ENCODE measurements at regions not wholly inside any gene's neighbourhood (a gene's known extent, or its start where the extent isn't known, plus 50 kb on each side); places are given as distances from the start of the nearest gene placed in this dataset.

DNA sequence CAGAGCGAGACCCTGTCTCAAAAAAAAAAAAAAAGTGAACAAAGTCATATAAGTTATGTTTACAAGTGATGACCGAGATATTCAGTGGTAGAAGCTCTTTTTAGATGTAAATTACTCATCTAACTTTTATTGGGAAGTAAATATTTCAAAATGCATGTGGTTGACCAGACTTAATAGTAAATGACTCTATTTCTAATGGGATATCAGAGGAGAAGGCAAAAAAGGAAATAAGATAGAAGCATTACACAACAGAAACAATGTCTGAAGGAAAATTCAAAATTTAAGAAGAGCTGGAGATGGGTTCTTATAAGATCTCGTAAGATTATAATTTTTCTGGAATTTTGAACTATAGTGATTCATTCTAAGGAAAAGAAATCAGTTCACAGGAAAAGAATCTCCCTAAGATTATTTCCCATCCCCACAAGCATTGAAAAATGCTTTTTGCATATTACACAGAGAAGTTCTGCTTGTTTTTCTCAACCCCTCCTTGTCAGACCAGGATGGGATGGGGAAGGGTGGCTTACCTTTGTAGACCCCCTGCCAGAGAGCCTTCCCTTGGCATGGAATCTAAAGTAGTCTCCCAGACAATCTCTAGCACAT is 63.1 kb upstream of the STK38L start:
- no peak for DNase-seq

DNA sequence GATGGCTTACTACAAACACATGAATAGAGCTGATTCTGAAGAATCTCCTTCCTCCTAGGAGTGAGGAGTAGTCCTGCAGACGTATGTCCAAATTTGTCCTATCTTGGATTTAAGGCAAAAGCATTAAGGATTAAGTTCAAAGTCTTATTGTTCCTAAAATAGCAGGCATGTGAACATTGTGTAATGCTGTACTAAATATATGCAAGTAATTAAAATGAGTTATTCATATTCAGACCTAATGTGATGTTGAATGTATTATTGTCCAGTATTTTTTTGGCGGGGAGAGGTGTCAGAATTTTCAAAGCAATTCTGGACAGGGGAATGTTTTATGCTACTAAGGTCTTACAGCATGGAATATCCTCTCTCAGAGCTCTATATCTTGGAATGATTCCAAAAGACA is 60.7 kb upstream of the STK38L start:
- no peak for DNase-seq

DNA sequence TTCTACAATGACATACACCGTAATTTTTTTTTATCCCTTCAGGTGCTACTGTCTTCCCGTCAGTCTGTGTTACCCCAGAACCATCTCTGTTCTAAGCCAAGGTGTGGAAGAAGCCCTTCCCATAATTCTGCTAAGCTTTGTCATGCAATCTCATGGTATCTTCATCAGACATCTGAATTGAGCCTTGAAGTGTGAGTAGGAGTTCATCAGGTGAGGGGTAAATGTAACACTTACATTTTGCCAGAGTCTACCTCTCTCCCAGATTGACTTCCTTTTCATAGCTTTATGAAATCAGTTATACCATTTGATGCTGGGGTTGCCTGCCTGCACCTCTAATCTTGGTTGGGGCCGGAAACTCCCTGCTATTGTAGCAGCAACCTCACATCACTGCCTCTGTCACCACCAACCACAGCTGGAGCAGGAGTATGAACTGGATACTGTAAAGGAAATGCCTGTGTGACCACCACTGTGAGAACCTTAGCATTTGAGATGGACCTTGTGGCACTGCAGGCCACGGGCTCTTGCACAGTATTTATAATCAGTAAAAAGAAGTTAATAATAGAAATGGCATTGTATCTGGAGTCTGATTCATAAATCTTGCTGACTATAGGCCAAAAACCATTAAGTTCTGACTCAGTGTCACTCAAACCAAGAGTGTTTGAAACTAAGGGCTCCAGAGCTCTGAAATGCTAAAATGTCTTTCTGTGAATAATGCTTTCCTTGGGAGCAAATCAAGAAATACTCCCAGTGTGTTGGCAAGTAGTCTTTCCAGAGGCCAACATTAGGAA is 58.7 kb upstream of the STK38L start:
- DNase-seq = no peak

DNA sequence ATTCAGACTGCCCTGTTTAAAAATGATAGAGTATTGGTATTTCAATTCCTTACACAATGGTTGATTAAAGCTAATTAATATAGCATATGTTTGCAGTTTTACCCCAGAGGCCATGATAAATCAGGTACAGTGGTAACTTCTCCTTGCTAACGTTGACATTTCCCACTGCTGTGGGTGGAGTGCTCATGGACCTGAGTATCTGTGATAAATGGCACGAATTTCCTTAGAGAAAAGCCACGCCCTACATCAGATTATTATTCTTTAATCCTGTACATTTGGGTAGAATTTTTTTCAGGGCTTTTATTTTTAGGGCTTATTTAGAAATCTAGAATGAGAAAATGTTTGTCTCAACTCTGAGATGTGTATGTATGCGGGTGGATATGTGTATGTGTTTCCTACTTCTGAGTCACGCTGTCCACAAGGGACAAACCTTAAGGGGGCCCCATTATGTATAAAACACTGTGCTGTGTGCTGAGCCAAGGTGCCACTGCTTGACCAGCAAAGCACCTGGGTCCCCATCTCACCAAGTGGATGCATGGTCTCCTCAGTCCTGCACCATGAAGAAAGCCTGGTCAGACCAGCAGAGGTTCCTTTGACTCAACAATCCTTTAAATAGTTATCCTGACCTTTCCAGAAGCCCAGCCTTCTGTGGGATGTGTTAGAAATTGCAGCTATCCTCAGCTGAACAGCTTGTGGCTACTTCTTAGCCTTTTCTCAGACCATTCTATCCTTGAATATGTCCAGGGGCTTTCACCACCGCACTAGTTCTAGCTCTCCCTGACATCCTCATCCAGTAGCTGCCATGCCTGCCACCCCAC is 57.9 kb upstream of the STK38L start:
- DNase-seq = no peak

DNA sequence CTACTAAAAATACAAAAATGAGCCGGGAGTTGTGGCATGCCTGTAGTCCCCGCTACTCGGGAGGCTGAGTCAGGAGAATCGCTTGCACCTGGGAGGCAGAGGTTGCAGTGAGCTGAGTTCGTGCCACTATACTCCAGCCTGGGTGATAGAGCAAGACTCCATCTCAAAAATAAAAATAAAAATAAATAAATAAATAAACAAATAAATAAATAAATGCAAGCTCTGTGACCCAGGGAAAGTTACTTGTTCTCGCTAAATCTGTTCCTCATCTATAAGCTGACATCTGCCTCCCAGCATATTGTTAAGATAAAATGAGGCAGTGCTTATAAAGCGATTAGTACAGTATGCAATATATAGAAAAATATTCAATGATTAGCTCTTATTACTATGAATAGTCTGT is 56.4 kb upstream of the STK38L start:
- no peak for DNase-seq

DNA sequence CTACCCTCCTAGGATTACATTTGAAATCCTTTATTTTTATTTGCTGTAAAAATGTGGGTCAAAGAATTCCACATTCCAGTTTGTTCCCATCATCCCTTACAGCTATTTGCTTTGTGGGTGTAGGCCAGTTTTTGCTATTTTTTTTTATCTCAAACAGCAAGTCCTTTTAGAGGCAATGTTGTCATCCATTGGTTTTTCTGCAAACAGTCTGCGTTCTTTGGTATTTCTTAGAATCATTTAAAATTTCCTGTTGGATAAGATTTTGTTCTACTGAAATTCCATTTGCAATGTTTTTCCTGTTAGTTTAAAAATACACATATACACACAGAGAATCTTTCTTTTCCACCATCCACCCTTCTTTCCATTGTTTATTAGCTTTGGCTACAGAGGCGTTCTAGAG is 53.3 kb upstream of the STK38L start:
- no peak for DNase-seq

DNA sequence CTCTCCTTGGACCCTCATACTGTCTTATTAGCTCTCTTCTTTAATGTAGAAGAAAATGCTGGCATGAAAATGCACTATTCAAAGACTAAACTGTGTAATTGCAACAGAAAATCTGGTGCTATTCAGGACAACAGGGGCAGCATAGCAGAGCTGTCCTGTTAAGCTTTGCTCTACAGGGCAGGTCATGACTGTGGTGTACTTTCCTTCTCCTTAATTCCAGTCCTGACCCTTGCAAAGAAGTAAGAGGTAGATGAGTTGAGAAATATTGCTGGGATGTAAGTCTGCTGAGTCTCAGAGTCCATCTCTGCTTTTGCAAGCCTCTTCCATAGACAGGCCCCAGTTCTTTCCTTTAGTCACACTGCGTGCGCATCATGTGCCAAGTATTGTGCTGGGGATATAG is 52.6 kb upstream of the STK38L start:
- no peak for DNase-seq

DNA sequence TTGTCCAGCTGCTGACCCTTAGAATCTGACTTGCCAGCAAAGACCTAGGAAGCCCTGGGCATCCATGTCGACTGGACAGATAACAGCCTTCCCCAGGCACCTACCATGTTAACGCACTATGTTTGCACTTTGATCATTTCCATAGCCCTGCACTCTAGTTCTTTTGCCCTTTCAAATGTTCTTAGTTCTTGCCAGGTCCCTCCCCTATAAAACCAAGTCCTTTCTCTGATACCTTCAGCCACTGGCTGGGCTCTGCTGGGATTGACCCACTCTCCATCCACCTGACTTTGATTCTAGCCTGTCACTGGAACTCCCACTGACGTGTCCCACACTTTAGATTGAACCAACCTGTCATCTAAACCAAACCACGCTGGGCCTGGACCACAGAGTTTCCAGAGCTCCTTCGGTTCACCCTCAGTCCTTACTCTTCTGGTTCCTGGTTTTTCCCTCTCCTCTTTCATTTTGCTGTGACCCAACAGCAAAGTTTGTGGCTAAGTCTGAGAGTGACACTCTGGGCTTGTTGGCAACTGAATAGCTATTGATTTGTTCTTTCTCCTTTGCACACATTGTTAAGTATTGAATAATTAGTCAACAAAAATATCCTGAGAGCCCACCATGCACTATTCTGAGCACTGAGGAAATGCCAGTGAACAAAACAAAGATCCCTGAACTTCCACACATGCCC is 51.8 kb upstream of the STK38L start:
- DNase-seq = no peak

DNA sequence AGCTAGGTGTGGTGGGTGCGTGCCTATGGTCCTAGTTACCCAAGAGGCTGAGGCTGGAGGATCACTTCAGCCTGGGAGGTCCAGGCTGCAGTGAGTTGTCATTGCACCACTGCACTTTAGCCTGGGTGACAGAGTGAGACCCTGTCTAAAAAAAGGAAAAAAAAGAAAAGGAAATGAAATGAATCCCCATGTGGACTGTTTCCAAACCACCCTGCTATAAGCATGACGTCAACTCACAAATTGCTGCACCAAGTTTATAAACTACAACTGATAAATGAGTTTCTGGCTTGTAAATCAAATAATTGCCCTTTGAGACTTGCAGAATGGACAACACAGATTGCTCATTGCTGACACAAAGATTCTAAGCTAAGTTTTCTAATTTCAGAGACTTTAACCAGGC is 51.0 kb upstream of the STK38L start:
- no peak for DNase-seq

DNA sequence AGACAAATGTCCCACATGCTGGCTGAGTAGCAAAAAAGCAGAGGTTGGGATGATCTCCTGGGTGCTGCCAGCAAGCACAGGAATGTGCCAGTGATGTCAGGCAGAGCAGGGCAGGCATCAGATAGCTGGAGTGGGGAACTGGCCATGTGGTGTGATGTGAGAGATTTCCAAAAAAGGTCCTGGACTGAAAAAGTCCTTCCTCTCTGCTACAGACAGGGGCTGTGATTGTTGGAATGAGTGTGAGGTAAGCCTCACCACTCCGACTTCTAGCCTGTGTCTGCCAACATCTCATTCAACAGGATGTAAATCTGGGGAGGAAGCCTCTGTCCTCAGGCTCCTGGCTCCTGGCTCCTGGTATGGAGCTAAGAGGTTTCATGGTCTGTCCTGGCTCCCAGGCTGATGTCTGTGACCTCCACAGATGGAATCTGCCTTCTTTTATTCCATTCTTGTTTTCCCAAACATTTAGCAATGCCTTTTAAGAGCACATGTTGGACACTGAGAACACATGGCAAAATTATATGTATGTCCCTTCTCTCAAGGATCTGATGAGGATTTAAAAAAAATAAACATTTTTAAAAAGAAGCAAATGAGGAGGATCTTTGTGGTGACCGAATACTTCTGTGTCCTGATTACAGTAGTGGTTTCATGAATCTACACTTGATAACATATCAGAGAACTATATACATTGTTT is 50.1 kb upstream of the STK38L start:
- no peak for DNase-seq

All from NCI-H146 (cell line).